Activated CD8-positive, alpha-beta memory T cell treated with anti-CD3 and anti-CD28 coated beads, Interleukin-2, amount 10 ng/mL, durations not matched to agents 7 days and 5 days (primary cell): ENCODE measurements at regions not wholly inside any gene's neighbourhood (a gene's known extent, or its start where the extent isn't known, plus 50 kb on each side); places are given as distances from the start of the nearest gene placed in this dataset.

Experiments used
- ATAC-seq: fragments of 150-1000 bp; cut with Tn5 transposase; one replicate; pipeline ENCODE4 v1.10.0; 2021; ENCODE audit warnings: moderate library complexity
- CTCF ChIA-PET: fragments of 350-600 bp; sonication (Branson Sonifier 250); formaldehyde crosslinking; loops from one replicate; lab custom pipeline; 2021; ENCODE audit warnings: antibody characterized with exemption; lab: Charles Lee
- DNase-seq: peaks from one replicate; pipeline ENCODE4 v3.0.0-alpha.2; 2020
- H3K27ac Mint-ChIP-seq: one replicate; pipeline ENCODE4 v1.8.0; 2021; ENCODE audit warnings: mild to moderate bottlenecking, mixed read lengths
- H3K27me3 Mint-ChIP-seq: one replicate; pipeline ENCODE4 v1.8.0; 2021; ENCODE audit warnings: mixed read lengths
- H3K36me3 Mint-ChIP-seq: one replicate; pipeline ENCODE4 v1.8.0; 2021; ENCODE audit warnings: mild to moderate bottlenecking, mixed read lengths
- H3K4me1 Mint-ChIP-seq: one replicate; pipeline ENCODE4 v1.8.0; 2021; ENCODE audit warnings: mixed read lengths
- H3K4me3 Mint-ChIP-seq: one replicate; pipeline ENCODE4 v1.8.0; 2021; ENCODE audit warnings: mild to moderate bottlenecking, moderate library complexity, mixed read lengths
- H3K9me3 Mint-ChIP-seq: one replicate; pipeline ENCODE4 v1.8.0; 2022; ENCODE audit warnings: low read depth, mixed read lengths

DNA sequence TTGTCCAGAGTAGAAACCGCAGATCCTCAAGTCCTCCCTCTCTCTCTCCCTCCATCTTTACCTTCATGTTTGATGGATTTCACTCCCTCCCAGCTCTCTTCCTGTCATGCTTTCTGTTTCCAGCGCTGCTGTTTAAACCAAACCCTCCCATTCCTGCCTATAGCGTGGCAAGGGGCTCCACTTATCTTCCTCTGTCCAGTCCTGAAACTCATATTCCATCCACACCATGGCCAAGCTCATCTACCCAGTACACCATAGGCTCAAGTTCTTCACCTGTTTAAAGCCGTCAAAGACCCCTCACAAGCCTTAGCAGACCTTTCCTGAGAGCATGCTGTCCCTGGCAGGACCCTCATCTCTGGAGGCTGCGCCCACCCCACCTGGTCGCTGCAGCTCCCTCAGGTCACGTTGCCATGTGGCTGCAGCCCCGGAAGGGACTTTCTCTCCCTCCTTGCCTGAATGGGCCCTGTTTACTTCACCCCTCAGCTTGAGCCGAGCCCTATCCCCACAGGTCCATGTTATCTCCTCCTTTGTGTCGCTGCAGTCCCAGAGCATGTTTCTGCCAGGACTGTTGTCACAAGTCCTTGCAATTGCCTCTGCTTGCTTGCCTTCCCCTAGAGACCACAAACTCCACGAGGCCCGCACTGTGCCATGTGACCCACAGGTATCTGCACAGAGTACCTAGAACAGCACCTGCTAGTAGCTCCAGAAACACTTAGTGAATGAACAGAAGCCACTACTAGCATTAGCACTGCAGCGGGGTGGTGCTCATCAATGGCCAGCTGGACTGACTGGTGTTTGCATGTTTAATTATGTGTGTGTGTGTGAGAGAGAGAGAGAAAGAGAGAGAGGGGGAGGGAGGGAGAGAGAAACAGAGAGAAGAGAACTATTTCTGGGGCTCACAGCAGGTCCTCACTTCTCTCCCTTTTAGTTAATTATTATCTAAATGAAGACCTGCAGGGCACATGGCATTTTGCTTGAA lies 149.4 kb upstream of the SNX19 start:
- DNase-seq (no peak), ATAC-seq (no peak)
- H3K36me3 Mint-ChIP-seq: no peaks in the 10 kb centered on the region
- no peaks in the 10 kb centered on the region for H3K27me3 Mint-ChIP-seq
- H3K4me3 Mint-ChIP-seq: no peak overlapping the region
- H3K27ac Mint-ChIP-seq: no peak overlapping the region
- CTCF ChIA-PET: interaction anchor here (0.9 to 3.3 kb wide), 3 partner anchors 604 to 609 kb away, joined by 4 to 19 read pairs (median 6); no protein-coding TSS in a partner anchor
- no peaks in the 10 kb centered on the region for H3K9me3 Mint-ChIP-seq
- no peaks in the 10 kb centered on the region for H3K4me1 Mint-ChIP-seq

GRCh38 chr11:131066551-131066950 lies 150.3 kb upstream of the SNX19 start:
- H3K4me1 Mint-ChIP-seq: no peaks in the 10 kb centered on the region
- CTCF ChIA-PET: interaction anchor here (0.9 kb wide), 1 partner anchor 608 kb away, joined by 4 read pairs; no protein-coding TSS in a partner anchor
- DNase-seq (no peak), ATAC-seq (no peak)
- no peaks in the 10 kb centered on the region for H3K36me3 Mint-ChIP-seq
- H3K9me3 Mint-ChIP-seq: no peaks in the 10 kb centered on the region
- no peak overlapping the region for H3K4me3 Mint-ChIP-seq
- H3K27me3 Mint-ChIP-seq: no peaks in the 10 kb centered on the region
- H3K27ac Mint-ChIP-seq: no peak overlapping the region

DNA sequence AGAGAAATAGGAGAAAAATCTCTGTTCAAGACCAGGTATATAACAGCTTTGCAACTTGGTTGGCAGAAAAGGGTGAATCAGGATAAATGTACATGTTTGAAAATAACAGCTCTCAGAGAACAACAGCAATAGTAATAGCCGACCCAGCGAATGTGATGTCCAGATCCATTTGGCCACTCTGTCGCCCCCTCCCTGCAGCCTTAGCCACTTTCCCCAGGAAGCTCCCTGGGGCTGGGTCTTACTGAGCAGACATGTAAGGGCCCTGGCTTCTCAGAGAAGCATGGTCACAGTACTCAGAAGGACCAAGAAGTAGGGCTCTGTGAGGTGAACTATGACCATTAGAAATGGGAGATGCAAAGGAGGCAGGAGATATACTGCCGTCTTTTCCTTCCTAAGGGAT lies 154.1 kb upstream of the SNX19 start:
- ATAC-seq (no peak), DNase-seq (no peak)
- H3K27me3 Mint-ChIP-seq: no peaks in the 10 kb centered on the region
- CTCF ChIA-PET: no interaction called here
- H3K9me3 Mint-ChIP-seq: no peaks in the 10 kb centered on the region
- H3K4me1 Mint-ChIP-seq: no peaks in the 10 kb centered on the region
- no peak overlapping the region for H3K27ac Mint-ChIP-seq
- no peaks in the 10 kb centered on the region for H3K36me3 Mint-ChIP-seq
- H3K4me3 Mint-ChIP-seq: no peak overlapping the region

- H3K4me3 Mint-ChIP-seq: no peak overlapping the region
- no peak for ATAC-seq
- no peaks in the 10 kb centered on the region for H3K36me3 Mint-ChIP-seq
- CTCF ChIA-PET: no interaction called here
- DNase-seq: no peak
- no peaks in the 10 kb centered on the region for H3K27me3 Mint-ChIP-seq
- H3K9me3 Mint-ChIP-seq: no peaks in the 10 kb centered on the region
- no peaks in the 10 kb centered on the region for H3K4me1 Mint-ChIP-seq
- H3K27ac Mint-ChIP-seq: no peak overlapping the region
Observed at GRCh38 chr11:131073167-131073566, 156.9 kb upstream of the SNX19 start.

- CTCF ChIA-PET: no interaction called here
- Mint-ChIP-seq H3K9me3 (no peaks in the 10 kb centered on the region), H3K27ac (no peak overlapping the region), H3K4me1 (no peaks in the 10 kb centered on the region), H3K4me3 (no peak overlapping the region), H3K36me3 (no peaks in the 10 kb centered on the region), H3K27me3 (no peaks in the 10 kb centered on the region)
- ATAC-seq: no peak
- no peak for DNase-seq
Observed at GRCh38 chr11:131074573-131074972, 158.3 kb upstream of the SNX19 start.

GRCh38 chr11:131077340-131077739 lies 161.1 kb upstream of the SNX19 start:
- Mint-ChIP-seq H3K36me3 (no peaks in the 10 kb centered on the region), H3K27me3 (no peaks in the 10 kb centered on the region)

DNA sequence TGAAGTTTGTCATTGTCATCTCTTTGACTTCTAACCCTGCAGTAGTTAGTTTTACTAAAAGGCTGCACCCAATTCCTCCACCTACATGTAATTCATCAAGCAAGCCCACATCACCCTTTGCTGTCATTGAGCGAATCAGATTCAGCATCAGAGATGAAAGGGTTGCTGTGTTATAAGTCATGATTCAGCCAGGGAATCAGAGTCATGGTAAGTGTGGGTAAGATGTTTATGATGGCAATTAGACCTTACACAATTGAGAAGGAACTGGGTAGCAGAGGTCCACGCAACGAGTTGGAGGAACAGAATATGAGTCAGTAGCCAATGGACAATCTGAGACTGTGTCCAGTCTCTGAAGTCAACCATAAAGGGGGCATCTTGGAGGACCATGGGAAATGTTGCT lies 162.8 kb upstream of the SNX19 start:
- no peaks in the 10 kb centered on the region for H3K27me3 Mint-ChIP-seq
- no peaks in the 10 kb centered on the region for H3K4me1 Mint-ChIP-seq
- no peak for DNase-seq
- no peak overlapping the region for H3K4me3 Mint-ChIP-seq
- CTCF ChIA-PET: no interaction called here
- H3K36me3 Mint-ChIP-seq: no peaks in the 10 kb centered on the region
- no peak for ATAC-seq
- H3K9me3 Mint-ChIP-seq: no peaks in the 10 kb centered on the region
- no peak overlapping the region for H3K27ac Mint-ChIP-seq

More at GRCh38 chr11:131077340-131077739, 161.1 kb upstream of the SNX19 start:
- H3K4me1 Mint-ChIP-seq: no peaks in the 10 kb centered on the region
- ATAC-seq: no peak
- CTCF ChIA-PET: no interaction called here
- no peaks in the 10 kb centered on the region for H3K9me3 Mint-ChIP-seq
- H3K27ac Mint-ChIP-seq: no peak overlapping the region
- DNase-seq: no peak
- no peak overlapping the region for H3K4me3 Mint-ChIP-seq

GRCh38 chr11:131089727-131090245 lies 173.5 kb upstream of the SNX19 start:
- peaks cover 6% of the 10 kb centered on the region for H3K9me3 Mint-ChIP-seq
- H3K27me3 Mint-ChIP-seq: no peaks in the 10 kb centered on the region
- no peak overlapping the region for H3K27ac Mint-ChIP-seq
- no peaks in the 10 kb centered on the region for H3K36me3 Mint-ChIP-seq
- H3K4me1 Mint-ChIP-seq: no peaks in the 10 kb centered on the region
- CTCF ChIA-PET: no interaction called here
- H3K4me3 Mint-ChIP-seq: no peak overlapping the region
- DNase-seq (no peak), ATAC-seq (no peak)

DNA sequence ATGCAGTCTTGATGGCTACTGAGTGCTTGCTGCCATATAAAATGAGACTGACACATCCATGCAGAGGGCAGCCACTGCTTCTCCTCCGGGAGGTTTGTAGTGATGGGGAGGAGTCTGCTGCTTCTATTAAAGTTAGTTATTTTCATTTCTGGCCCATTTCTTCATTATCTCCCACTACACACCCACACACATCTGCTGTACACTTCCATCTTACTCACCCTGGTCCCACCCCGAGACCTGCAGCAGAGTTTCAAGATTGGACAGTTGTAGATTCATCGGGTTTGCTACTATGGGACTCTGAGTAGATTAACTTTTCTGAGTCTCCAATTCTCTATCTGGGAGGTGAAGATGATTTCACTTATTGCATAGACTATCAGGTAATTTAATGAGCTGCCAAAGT lies 176.2 kb upstream of the SNX19 start:
- Mint-ChIP-seq H3K27ac (no peak overlapping the region), H3K27me3 (no peaks in the 10 kb centered on the region), H3K36me3 (no peaks in the 10 kb centered on the region), H3K4me3 (no peak overlapping the region), H3K4me1 (no peaks in the 10 kb centered on the region), H3K9me3 (no peaks in the 10 kb centered on the region)
- CTCF ChIA-PET: no interaction called here
- DNase-seq (no peak), ATAC-seq (no peak)

GRCh38 chr11:131094827-131095226 lies 178.5 kb upstream of the SNX19 start:
- Mint-ChIP-seq H3K4me1 (no peaks in the 10 kb centered on the region), H3K9me3 (no peaks in the 10 kb centered on the region), H3K27me3 (no peaks in the 10 kb centered on the region), H3K4me3 (no peak overlapping the region), H3K27ac (no peak overlapping the region), H3K36me3 (no peaks in the 10 kb centered on the region)
- ATAC-seq (no peak), DNase-seq (no peak)
- CTCF ChIA-PET: no interaction called here

- CTCF ChIA-PET: no interaction called here
- Mint-ChIP-seq H3K9me3 (no peaks in the 10 kb centered on the region), H3K4me1 (no peaks in the 10 kb centered on the region), H3K27ac (no peak overlapping the region), H3K4me3 (no peak overlapping the region), H3K36me3 (no peaks in the 10 kb centered on the region), H3K27me3 (no peaks in the 10 kb centered on the region)
- no peak for DNase-seq
- no peak for ATAC-seq
Observed at GRCh38 chr11:131095511-131096185, 179.4 kb upstream of the SNX19 start.

GRCh38 chr11:131099013-131099412 lies 182.7 kb upstream of the SNX19 start:
- CTCF ChIA-PET: no interaction called here
- no peak for DNase-seq
- H3K27ac Mint-ChIP-seq: no peak overlapping the region
- H3K27me3 Mint-ChIP-seq: no peaks in the 10 kb centered on the region
- H3K4me1 Mint-ChIP-seq: no peaks in the 10 kb centered on the region
- ATAC-seq: no peak
- H3K4me3 Mint-ChIP-seq: no peak overlapping the region
- no peaks in the 10 kb centered on the region for H3K9me3 Mint-ChIP-seq
- no peaks in the 10 kb centered on the region for H3K36me3 Mint-ChIP-seq

DNA sequence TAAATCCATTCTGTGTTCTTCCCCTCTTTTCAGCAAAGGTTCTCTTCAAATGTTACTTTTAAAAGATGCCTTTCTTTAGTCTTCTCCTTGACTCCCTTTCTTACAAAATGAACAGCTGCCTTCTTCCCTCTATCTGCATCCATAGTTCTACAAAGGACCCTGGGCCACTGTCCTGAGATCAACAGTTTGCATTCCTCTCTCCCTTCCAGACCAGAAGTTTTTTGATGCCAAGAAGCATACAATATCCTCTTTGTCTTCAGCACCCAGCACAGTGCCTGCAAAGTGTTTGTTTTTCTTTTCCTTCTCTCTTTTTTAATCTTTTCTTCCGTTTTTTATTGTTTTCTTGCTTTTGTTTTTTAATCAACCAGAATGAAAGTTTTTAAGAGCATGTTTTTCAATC lies 183.5 kb upstream of the SNX19 start:
- no peaks in the 10 kb centered on the region for H3K36me3 Mint-ChIP-seq
- H3K4me3 Mint-ChIP-seq: no peak overlapping the region
- DNase-seq (no peak), ATAC-seq (no peak)
- no peaks in the 10 kb centered on the region for H3K4me1 Mint-ChIP-seq
- no peak overlapping the region for H3K27ac Mint-ChIP-seq
- no peaks in the 10 kb centered on the region for H3K9me3 Mint-ChIP-seq
- CTCF ChIA-PET: no interaction called here
- H3K27me3 Mint-ChIP-seq: no peaks in the 10 kb centered on the region

- peaks cover 3% of the 10 kb centered on the region for H3K9me3 Mint-ChIP-seq
- H3K27ac Mint-ChIP-seq: no peak overlapping the region
- CTCF ChIA-PET: no interaction called here
- no peak overlapping the region for H3K4me3 Mint-ChIP-seq
- no peaks in the 10 kb centered on the region for H3K36me3 Mint-ChIP-seq
- H3K27me3 Mint-ChIP-seq: no peaks in the 10 kb centered on the region
- ATAC-seq: no peak
- no peak for DNase-seq
- H3K4me1 Mint-ChIP-seq: no peaks in the 10 kb centered on the region
Observed at GRCh38 chr11:131108760-131109159, 192.5 kb upstream of the SNX19 start.
